ENCODE measurements at regions not wholly inside any gene's neighbourhood (a gene's known extent, or its start where the extent isn't known, plus 50 kb on each side); places are given as distances from the start of the nearest gene placed in this dataset.

GRCh38 chr1:23639460-23640095, 52.0 kb upstream of the RPL11 start:
- Histone ChIP-seq H3K4me3 (ENCODE audit: control insufficient read depth in 1 of 2, extremely low read depth in 1 of 2, low read length in 1 of 2) (no peak overlapping the region), H3K27ac (ENCODE audit: low read length) (no peak overlapping the region), H3K27me3 (replicated peaks in 1 of 2; ENCODE audit: control insufficient read depth in 2 of 2, extremely low read depth in 1 of 2, insufficient read depth in 2 of 2, low read length in 1 of 2) (peaks cover 0 to 17% of the 10 kb centered on the region in 2 experiments), H3K4me1 (ENCODE audit: control insufficient read depth in 1 of 2, extremely low read depth in 1 of 2, insufficient read depth in 2 of 2, low read length in 2 of 2) (peaks cover 9 to 22% of the 10 kb centered on the region in 2 experiments), H3K36me3 (ENCODE audit: control insufficient read depth in 2 of 2, extremely low read depth in 1 of 2, insufficient read depth in 1 of 2, low read length in 1 of 2) (peaks cover 0 to 5% of the 10 kb centered on the region in 2 donors), H3K9me3 (no peaks in the 10 kb centered on the region)
- no peak for ATAC-seq (replicated peaks in 1 of 4)
- no peaks in the 10 kb centered on the region for H3K27me3 Mint-ChIP-seq
- H3K4me3 Mint-ChIP-seq: no peak overlapping the region
- H3K9me3 Mint-ChIP-seq: no peaks in the 10 kb centered on the region
- H3K36me3 Mint-ChIP-seq: no peaks in the 10 kb centered on the region
- POLR2A ChIA-PET: no interaction called here
- H3K27ac Mint-ChIP-seq: no peak overlapping the region
- peaks cover 22 to 25% (median 23%) of the 10 kb centered on the region in 3 donors for H3K4me1 Mint-ChIP-seq
- 50% methylated on average over 1 of the region's 7 CpGs for WGBS (ENCODE audit: insufficient coverage)
- DNase-seq: no peak
- CTCF ChIA-PET: interaction anchor here (0.6 to 1.7 kb wide), 4 partner anchors 59 to 142 kb away, joined by 3 to 5 read pairs (median 4); no protein-coding TSS in a partner anchor

DNA sequence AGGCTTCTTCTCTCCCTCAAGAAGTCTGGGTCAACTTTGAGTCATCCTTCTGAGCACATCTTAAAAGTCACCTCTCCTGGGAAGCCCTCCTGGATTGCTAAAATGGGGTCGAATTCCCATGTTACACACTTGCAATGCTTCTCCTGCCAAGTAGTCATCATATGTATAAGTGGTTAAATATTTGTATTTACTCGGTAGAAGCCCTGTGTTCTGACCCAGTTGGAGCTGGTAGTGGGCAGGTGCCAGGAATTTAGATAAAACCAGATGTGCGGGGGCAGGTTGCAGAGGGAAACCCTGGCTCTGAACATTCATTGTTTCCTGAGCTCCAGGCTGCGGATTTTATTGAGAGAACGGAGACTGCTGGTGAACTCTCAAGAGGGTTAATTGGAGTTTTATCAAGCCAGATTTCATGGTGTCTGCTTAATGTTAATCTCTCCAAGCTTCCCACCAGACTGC, 52.8 kb upstream of the RPL11 start:
- no peak overlapping the region for H3K4me3 Mint-ChIP-seq
- Histone ChIP-seq H3K9me3 (no peaks in the 10 kb centered on the region), H3K4me1 (ENCODE audit: control insufficient read depth in 1 of 2, extremely low read depth in 1 of 2, insufficient read depth in 2 of 2, low read length in 2 of 2) (peaks cover 15 to 25% of the 10 kb centered on the region in 2 experiments), H3K36me3 (ENCODE audit: control insufficient read depth in 2 of 2, extremely low read depth in 1 of 2, insufficient read depth in 1 of 2, low read length in 1 of 2) (peaks cover 0 to 4% of the 10 kb centered on the region in 2 donors), H3K27ac (ENCODE audit: low read length) (no peak overlapping the region), H3K4me3 (ENCODE audit: control insufficient read depth in 1 of 2, extremely low read depth in 1 of 2, low read length in 1 of 2) (no peak overlapping the region), H3K27me3 (replicated peaks in 1 of 2; ENCODE audit: control insufficient read depth in 2 of 2, extremely low read depth in 1 of 2, insufficient read depth in 2 of 2, low read length in 1 of 2) (peaks cover 0 to 15% of the 10 kb centered on the region in 2 experiments)
- no peak overlapping the region for H3K27ac Mint-ChIP-seq
- H3K9me3 Mint-ChIP-seq: no peaks in the 10 kb centered on the region
- ATAC-seq (replicated peaks in 1 of 4) (no peak), DNase-seq (no peak)
- peaks cover 28 to 32% (median 29%) of the 10 kb centered on the region in 3 donors for H3K4me1 Mint-ChIP-seq
- ChIA-PET CTCF (interaction anchor here (0.5 to 3.0 kb wide), 6 partner anchors 58 to 386 kb away, joined by 3 to 72 read pairs (median 4); no protein-coding TSS in a partner anchor), POLR2A (interaction anchor here in 1 of 2 donors (0.9 kb wide), 1 partner anchor 98 kb away, joined by 5 read pairs; no protein-coding TSS in a partner anchor)
- no peaks in the 10 kb centered on the region for H3K36me3 Mint-ChIP-seq
- no CpG with 5 or more reads among the region's 5 CpGs for WGBS (ENCODE audit: insufficient coverage)
- H3K27me3 Mint-ChIP-seq: no peaks in the 10 kb centered on the region

DNA sequence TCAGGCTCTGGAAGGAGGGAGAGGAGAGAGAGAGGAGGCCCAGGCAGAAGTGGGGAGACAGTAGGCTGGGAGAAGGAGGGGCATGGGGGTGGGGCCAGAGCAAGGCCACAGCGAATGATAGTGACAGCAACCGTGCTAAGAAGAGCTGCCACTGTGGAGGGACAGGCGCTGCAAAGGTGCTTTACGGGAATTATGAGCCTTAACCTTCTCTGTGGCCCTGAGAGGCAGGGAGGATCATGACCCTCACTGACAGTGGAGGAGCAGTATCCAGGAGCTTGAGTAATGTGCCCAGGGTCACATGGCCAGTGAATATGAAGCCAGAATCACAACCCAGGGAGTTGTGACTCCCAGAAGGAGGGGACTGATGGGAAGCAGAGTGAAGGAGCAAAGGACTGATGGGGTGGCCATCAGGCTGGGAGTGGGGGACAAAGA, 53.4 kb upstream of the RPL11 start:
- CTCF ChIA-PET: interaction anchor here (0.5 to 4.1 kb wide), 10 partner anchors 46 to 386 kb away, joined by 3 to 72 read pairs (median 10); no protein-coding TSS in a partner anchor
- Mint-ChIP-seq H3K36me3 (no peaks in the 10 kb centered on the region), H3K9me3 (no peaks in the 10 kb centered on the region), H3K4me1 (peaks cover 28 to 32% (median 29%) of the 10 kb centered on the region in 3 donors), H3K4me3 (no peak overlapping the region), H3K27ac (no peak overlapping the region), H3K27me3 (no peaks in the 10 kb centered on the region)
- Histone ChIP-seq H3K27me3 (replicated peaks in 1 of 2; ENCODE audit: control insufficient read depth in 2 of 2, extremely low read depth in 1 of 2, insufficient read depth in 2 of 2, low read length in 1 of 2) (peaks cover 0 to 15% of the 10 kb centered on the region in 2 experiments), H3K4me3 (ENCODE audit: control insufficient read depth in 1 of 2, extremely low read depth in 1 of 2, low read length in 1 of 2) (no peak overlapping the region), H3K4me1 (ENCODE audit: control insufficient read depth in 1 of 2, extremely low read depth in 1 of 2, insufficient read depth in 2 of 2, low read length in 2 of 2) (peaks cover 15 to 25% of the 10 kb centered on the region in 2 experiments), H3K27ac (ENCODE audit: low read length) (no peak overlapping the region), H3K36me3 (ENCODE audit: control insufficient read depth in 2 of 2, extremely low read depth in 1 of 2, insufficient read depth in 1 of 2, low read length in 1 of 2) (peaks cover 0 to 4% of the 10 kb centered on the region in 2 donors), H3K9me3 (no peaks in the 10 kb centered on the region)
- WGBS (ENCODE audit: insufficient coverage): 90% methylated on average over 2 of the region's 4 CpGs
- ATAC-seq (replicated peaks in 1 of 4) (no peak), DNase-seq (no peak)
- POLR2A ChIA-PET: interaction anchor here in 1 of 2 donors (0.6 to 0.9 kb wide), 2 partner anchors 17 to 98 kb away, joined by 5 read pairs; no protein-coding TSS in a partner anchor

DNA sequence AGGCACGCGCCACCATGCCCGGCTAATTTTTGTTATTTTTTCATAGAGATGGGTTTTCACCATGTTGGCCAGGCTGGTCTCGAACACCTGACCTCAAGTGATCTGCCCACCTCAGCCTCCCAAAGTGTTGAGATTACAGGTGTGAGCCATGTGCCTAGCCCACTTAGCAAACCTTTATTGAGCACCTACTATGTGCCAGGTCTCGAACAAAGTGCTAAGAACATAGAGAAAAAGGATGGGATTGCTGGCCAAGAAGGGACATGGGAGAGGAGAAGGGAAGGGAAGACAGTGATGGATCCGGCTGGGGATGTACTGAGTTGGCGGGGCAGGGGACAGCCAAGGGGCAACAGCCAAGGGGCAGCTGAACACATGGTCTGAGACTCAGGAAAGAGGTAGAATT, 55.6 kb upstream of the RPL11 start:
- H3K27ac ChIP-seq (ENCODE audit: low read length): no peak overlapping the region
- peaks cover 31 to 35% (median 33%) of the 10 kb centered on the region in 3 donors for H3K4me1 Mint-ChIP-seq
- POLR2A ChIA-PET: interaction anchor here (0.5 to 0.7 kb wide), 3 partner anchors 81 to 147 kb away, joined by 3 to 4 read pairs (median 4); no protein-coding TSS in a partner anchor
- no peaks in the 10 kb centered on the region for H3K9me3 ChIP-seq
- H3K36me3 ChIP-seq (ENCODE audit: control insufficient read depth in 2 of 2, extremely low read depth in 1 of 2, insufficient read depth in 1 of 2, low read length in 1 of 2): peaks cover 0 to 4% of the 10 kb centered on the region in 2 donors
- peaks cover 0 to 15% of the 10 kb centered on the region in 2 experiments for H3K27me3 ChIP-seq (replicated peaks in 1 of 2; ENCODE audit: control insufficient read depth in 2 of 2, extremely low read depth in 1 of 2, insufficient read depth in 2 of 2, low read length in 1 of 2)
- no peaks in the 10 kb centered on the region for H3K9me3 Mint-ChIP-seq
- DNase-seq: no peak
- 93% methylated on average over 3 of the region's 7 CpGs for WGBS (ENCODE audit: insufficient coverage)
- no peak overlapping the region for H3K4me3 ChIP-seq (ENCODE audit: control insufficient read depth in 1 of 2, extremely low read depth in 1 of 2, low read length in 1 of 2)
- peak overlapping the region; percentile 74 to 91 for H3K27ac Mint-ChIP-seq
- H3K4me3 Mint-ChIP-seq: peak overlapping the region; percentile 29 to 72 (median 37)
- CTCF ChIA-PET: interaction anchor here (0.6 to 4.1 kb wide), 9 partner anchors 15 to 589 kb away, joined by 4 to 50 read pairs (median 14); no protein-coding TSS in a partner anchor
- H3K4me1 ChIP-seq (ENCODE audit: control insufficient read depth in 1 of 2, extremely low read depth in 1 of 2, insufficient read depth in 2 of 2, low read length in 2 of 2): peaks cover 15 to 25% of the 10 kb centered on the region in 2 experiments
- no peak for ATAC-seq (replicated peaks in 1 of 4)
- H3K27me3 Mint-ChIP-seq: no peaks in the 10 kb centered on the region
- H3K36me3 Mint-ChIP-seq: no peaks in the 10 kb centered on the region

- ChIA-PET CTCF (interaction anchor here (0.6 to 4.1 kb wide), 20 partner anchors 14 to 404 kb away, joined by 3 to 50 read pairs (median 5); no protein-coding TSS in a partner anchor), POLR2A (interaction anchor here in 1 of 2 donors (0.9 kb wide), 1 partner anchor 91 kb away, joined by 3 read pairs; no protein-coding TSS in a partner anchor)
- Mint-ChIP-seq H3K4me1 (peaks cover 34 to 41% (median 40%) of the 10 kb centered on the region in 3 donors), H3K27me3 (no peaks in the 10 kb centered on the region), H3K9me3 (no peaks in the 10 kb centered on the region), H3K27ac (peak overlapping the region; percentile 91), H3K36me3 (no peaks in the 10 kb centered on the region), H3K4me3 (peak overlapping the region; percentile 64 to 72 (median 67))
- 43% methylated on average over 10 of the region's 17 CpGs for WGBS (ENCODE audit: insufficient coverage)
- ATAC-seq (replicated peaks in 1 of 4) (peak; percentile 74 to 88 (median 82)), DNase-seq (peak in 31 of 35 experiments; percentile 17 to 83 (median 42))
- Histone ChIP-seq H3K27ac (ENCODE audit: low read length) (peak overlapping the region; percentile 34), H3K4me3 (ENCODE audit: control insufficient read depth in 1 of 2, extremely low read depth in 1 of 2, low read length in 1 of 2) (peak overlapping the region; percentile 22 to 62), H3K4me1 (ENCODE audit: control insufficient read depth in 1 of 2, extremely low read depth in 1 of 2, insufficient read depth in 2 of 2, low read length in 2 of 2) (peaks cover 16 to 25% of the 10 kb centered on the region in 2 experiments), H3K9me3 (no peaks in the 10 kb centered on the region), H3K27me3 (replicated peaks in 1 of 2; ENCODE audit: control insufficient read depth in 2 of 2, extremely low read depth in 1 of 2, insufficient read depth in 2 of 2, low read length in 1 of 2) (peaks cover 0 to 15% of the 10 kb centered on the region in 2 experiments), H3K36me3 (ENCODE audit: control insufficient read depth in 2 of 2, extremely low read depth in 1 of 2, insufficient read depth in 1 of 2, low read length in 1 of 2) (peaks cover 0 to 4% of the 10 kb centered on the region in 2 donors)
These were observed 56.6 kb upstream of the RPL11 start for GRCh38 chr1:23634840-23635651.

DNA sequence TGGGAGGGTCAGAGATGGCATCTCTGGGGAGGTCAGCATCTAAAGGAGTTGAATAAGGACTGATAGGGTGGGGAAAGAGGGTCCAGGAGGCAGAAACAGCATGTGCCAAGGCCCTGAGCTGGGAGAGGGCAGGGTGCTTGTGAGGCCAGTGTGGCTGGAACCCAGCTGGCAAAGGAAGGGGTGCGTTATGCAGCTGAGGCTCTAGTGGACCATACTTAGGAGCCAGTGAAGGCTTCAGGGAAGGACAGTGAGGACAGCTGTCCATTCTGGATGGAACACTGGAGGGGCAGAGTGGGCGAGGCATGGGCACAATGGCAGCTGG, 57.1 kb upstream of the RPL11 start:
- WGBS (ENCODE audit: insufficient coverage): 69% methylated on average over 2 of the region's 2 CpGs
- no peak for DNase-seq
- peaks cover 21 to 30% of the 10 kb centered on the region in 2 experiments for H3K4me1 ChIP-seq (ENCODE audit: control insufficient read depth in 1 of 2, extremely low read depth in 1 of 2, insufficient read depth in 2 of 2, low read length in 2 of 2)
- ChIA-PET CTCF (interaction anchor here (0.6 to 4.1 kb wide), 18 partner anchors 14 to 137 kb away, joined by 3 to 50 read pairs (median 5); no protein-coding TSS in a partner anchor), POLR2A (interaction anchor here in 1 of 2 donors (0.9 kb wide), 1 partner anchor 90 kb away, joined by 3 read pairs; no protein-coding TSS in a partner anchor)
- H3K9me3 Mint-ChIP-seq: no peaks in the 10 kb centered on the region
- H3K27ac ChIP-seq (ENCODE audit: low read length): peak overlapping the region; percentile 34
- H3K36me3 ChIP-seq (ENCODE audit: control insufficient read depth in 2 of 2, extremely low read depth in 1 of 2, insufficient read depth in 1 of 2, low read length in 1 of 2): no peaks in the 10 kb centered on the region
- ATAC-seq (replicated peaks in 1 of 4): peak in 1 of 4 experiments; percentile 4
- H3K9me3 ChIP-seq: no peaks in the 10 kb centered on the region
- H3K4me3 Mint-ChIP-seq: peak overlapping the region in 1 of 3 donors; percentile 72
- no peaks in the 10 kb centered on the region for H3K36me3 Mint-ChIP-seq
- H3K27me3 Mint-ChIP-seq: no peaks in the 10 kb centered on the region
- H3K4me3 ChIP-seq (ENCODE audit: control insufficient read depth in 1 of 2, extremely low read depth in 1 of 2, low read length in 1 of 2): no peak overlapping the region
- H3K27ac Mint-ChIP-seq: peak overlapping the region; percentile 91
- H3K4me1 Mint-ChIP-seq: peaks cover 39 to 46% (median 45%) of the 10 kb centered on the region in 3 donors
- peaks cover 0 to 15% of the 10 kb centered on the region in 2 experiments for H3K27me3 ChIP-seq (replicated peaks in 1 of 2; ENCODE audit: control insufficient read depth in 2 of 2, extremely low read depth in 1 of 2, insufficient read depth in 2 of 2, low read length in 1 of 2)

Measured in T-cell (primary cell).